ENCODE measurements at regions not wholly inside any gene's neighbourhood (a gene's known extent, or its start where the extent isn't known, plus 50 kb on each side); places are given as distances from the start of the nearest gene placed in this dataset.
A peak's percentile ranks its signal among the peaks of the same experiment; 100 is the strongest.

- DNase-seq (ENCODE audit: extremely low spot score), result no peak
- CTCF ChIA-PET, result interaction anchor here (0.8 to 1.2 kb wide), 2 partner anchors 10 to 13 kb away, joined by 3 to 4 read pairs; no protein-coding TSS in a partner anchor
- peak; percentile 27; the same call in 1 of the 2 replicates for TF ChIP-seq PKNOX1 (IDR thresholded peaks at IDR 0.05)
- no peak for TF ChIP-seq SP1 (IDR thresholded peaks at IDR 0.05)
- POLR2A ChIA-PET, result no interaction called here
Observed at GRCh38 chr7:33685981-33686683, 219.2 kb upstream of the BMPER start.

- no peak for DNase-seq (ENCODE audit: extremely low spot score)
- ChIA-PET POLR2A (no interaction called here), CTCF (no interaction called here)
- TF ChIP-seq TARDBP (IDR thresholded peaks at IDR 0.05) (no peak), SUZ12 (IDR thresholded peaks at IDR 0.05) (no peak), ELF4 (IDR thresholded peaks at IDR 0.05) (no peak), NFRKB (IDR thresholded peaks at IDR 0.05) (no peak), HDGF (IDR thresholded peaks at IDR 0.05; ENCODE audit: borderline replicate concordance) (no peak), L3MBTL2 (conservative IDR thresholded peaks at IDR 0.05) (no peak), FOXK2 (IDR thresholded peaks at IDR 0.05) (no peak), ARNT (IDR thresholded peaks at IDR 0.05) (no peak), FOXA1 (IDR thresholded peaks at IDR 0.05) (no peak), CTBP1 (IDR thresholded peaks at IDR 0.05; ENCODE audit: borderline replicate concordance) (no peak), PKNOX1 (IDR thresholded peaks at IDR 0.05) (no peak), BHLHE40 (IDR thresholded peaks at IDR 0.05; ENCODE audit: borderline replicate concordance) (no peak), ZNF384 (IDR thresholded peaks at IDR 0.05) (no peak), LEF1 (IDR thresholded peaks at IDR 0.05; ENCODE audit: borderline replicate concordance) (no peak), SP1 (IDR thresholded peaks at IDR 0.05) (no peak), FOXM1 (IDR thresholded peaks at IDR 0.05; ENCODE audit: borderline replicate concordance) (no peak)
Observed at GRCh38 chr7:33687625-33688024, 217.7 kb upstream of the BMPER start.

DNA sequence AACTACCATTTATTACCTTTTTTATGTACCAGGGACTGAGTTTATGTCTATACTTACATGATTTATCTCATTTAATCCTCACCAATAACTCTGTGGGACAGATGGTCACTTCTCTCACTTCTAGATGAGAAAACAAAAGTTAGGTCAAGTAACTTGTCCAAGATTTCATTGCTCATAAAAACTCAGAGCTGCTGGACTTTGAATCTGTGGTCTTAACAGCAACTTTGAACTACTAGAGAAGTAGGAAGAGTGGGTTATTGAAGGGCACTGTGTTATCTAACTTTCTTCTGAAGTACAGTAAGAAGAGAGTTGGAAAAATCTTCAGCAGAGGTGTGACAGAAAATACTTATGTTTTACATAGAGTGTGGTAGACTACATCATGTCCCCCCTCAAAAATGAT, 214.2 kb upstream of the BMPER start:
- TF ChIP-seq ZNF384 (IDR thresholded peaks at IDR 0.05), result no peak
- no peak for TF ChIP-seq FOXK2 (IDR thresholded peaks at IDR 0.05)
- no peak for TF ChIP-seq SUZ12 (IDR thresholded peaks at IDR 0.05)
- no peak for TF ChIP-seq TARDBP (IDR thresholded peaks at IDR 0.05)
- TF ChIP-seq L3MBTL2 (conservative IDR thresholded peaks at IDR 0.05), result no peak
- no peak for TF ChIP-seq PKNOX1 (IDR thresholded peaks at IDR 0.05)
- TF ChIP-seq NFRKB (IDR thresholded peaks at IDR 0.05), result no peak
- TF ChIP-seq HDGF (IDR thresholded peaks at IDR 0.05; ENCODE audit: borderline replicate concordance), result no peak
- TF ChIP-seq SP1 (IDR thresholded peaks at IDR 0.05), result no peak
- TF ChIP-seq FOXM1 (IDR thresholded peaks at IDR 0.05; ENCODE audit: borderline replicate concordance), result no peak
- no peak for TF ChIP-seq LEF1 (IDR thresholded peaks at IDR 0.05; ENCODE audit: borderline replicate concordance)
- CTCF ChIA-PET, result no interaction called here
- DNase-seq (ENCODE audit: extremely low spot score), result no peak
- POLR2A ChIA-PET, result no interaction called here

GRCh38 chr7:33692956-33693355, 212.4 kb upstream of the BMPER start:
- POLR2A ChIA-PET, result no interaction called here

DNA sequence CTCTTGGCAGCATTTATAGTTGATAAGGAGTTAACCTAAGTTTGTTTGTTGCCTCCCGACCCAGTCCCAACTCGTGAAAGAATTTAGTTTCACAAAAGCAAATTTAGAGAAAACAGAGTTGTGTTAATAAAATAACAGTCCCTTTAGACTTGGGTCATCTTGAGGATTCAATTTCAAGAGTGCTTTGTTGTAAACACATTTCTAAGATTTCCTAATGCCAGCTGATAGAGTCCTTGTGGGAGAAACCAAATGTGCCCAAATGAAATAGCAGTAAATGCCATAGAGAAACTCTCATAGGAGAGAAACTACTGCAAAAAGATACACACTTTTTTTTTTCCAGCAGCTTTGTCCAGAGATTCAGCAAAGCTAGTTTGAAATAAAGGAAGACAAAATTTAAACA, 211.3 kb upstream of the BMPER start:
- TF ChIP-seq FOXA1 (IDR thresholded peaks at IDR 0.05) (no peak), FOXM1 (IDR thresholded peaks at IDR 0.05; ENCODE audit: borderline replicate concordance) (no peak), FOXK2 (IDR thresholded peaks at IDR 0.05) (no peak), ARNT (IDR thresholded peaks at IDR 0.05) (no peak), NFRKB (IDR thresholded peaks at IDR 0.05) (no peak), BHLHE40 (IDR thresholded peaks at IDR 0.05; ENCODE audit: borderline replicate concordance) (no peak), CTBP1 (IDR thresholded peaks at IDR 0.05; ENCODE audit: borderline replicate concordance) (no peak), SP1 (IDR thresholded peaks at IDR 0.05) (no peak), PKNOX1 (IDR thresholded peaks at IDR 0.05) (no peak), HDGF (IDR thresholded peaks at IDR 0.05; ENCODE audit: borderline replicate concordance) (no peak), ELF4 (IDR thresholded peaks at IDR 0.05) (no peak), TARDBP (IDR thresholded peaks at IDR 0.05) (no peak), ZNF384 (IDR thresholded peaks at IDR 0.05) (no peak), L3MBTL2 (conservative IDR thresholded peaks at IDR 0.05) (no peak), SUZ12 (IDR thresholded peaks at IDR 0.05) (no peak), LEF1 (IDR thresholded peaks at IDR 0.05; ENCODE audit: borderline replicate concordance) (no peak)
- ChIA-PET POLR2A (no interaction called here), CTCF (no interaction called here)
- no peak for DNase-seq (ENCODE audit: extremely low spot score)

More at GRCh38 chr7:33692956-33693355, 212.4 kb upstream of the BMPER start:
- TF ChIP-seq ELF4 (IDR thresholded peaks at IDR 0.05) (no peak), L3MBTL2 (conservative IDR thresholded peaks at IDR 0.05) (no peak), SUZ12 (IDR thresholded peaks at IDR 0.05) (no peak)
- CTCF ChIA-PET, result interaction anchor here (0.7 kb wide), 1 partner anchor 22 kb away, joined by 3 read pairs; no protein-coding TSS in a partner anchor
- DNase-seq (ENCODE audit: extremely low spot score), result no peak

- CTCF ChIA-PET, result interaction anchor here (0.6 to 1.5 kb wide), 2 partner anchors 18 to 23 kb away, joined by 3 to 11 read pairs; no protein-coding TSS in a partner anchor
- no peak for TF ChIP-seq SP1 (IDR thresholded peaks at IDR 0.05)
- POLR2A ChIA-PET, result no interaction called here
- no peak for DNase-seq (ENCODE audit: extremely low spot score)
Observed at GRCh38 chr7:33697616-33698015, 207.7 kb upstream of the BMPER start.
